MM.1S (cell line): ENCODE measurements at regions not wholly inside any gene's neighbourhood (a gene's known extent, or its start where the extent isn't known, plus 50 kb on each side); places are given as distances from the start of the nearest gene placed in this dataset.

Experiments used
- EZH2 ChIP-seq: fragments of 300-600 bp; sonication (generic); optimal IDR thresholded peaks from 2 replicates; pipeline ENCODE3; 2017; ENCODE audit warnings: low read depth, mild to moderate bottlenecking, antibody characterized with exemption, low read length, mixed read lengths
- TF ChIP-seq, protein P1 (sequence below): fragments of 300-600 bp; sonication (generic); IDR thresholded peaks from 2 replicates; pipeline ENCODE4 v1.5.1; 2016; ENCODE audit warnings: antibody characterized with exemption, low read length, mixed read lengths

DNA sequence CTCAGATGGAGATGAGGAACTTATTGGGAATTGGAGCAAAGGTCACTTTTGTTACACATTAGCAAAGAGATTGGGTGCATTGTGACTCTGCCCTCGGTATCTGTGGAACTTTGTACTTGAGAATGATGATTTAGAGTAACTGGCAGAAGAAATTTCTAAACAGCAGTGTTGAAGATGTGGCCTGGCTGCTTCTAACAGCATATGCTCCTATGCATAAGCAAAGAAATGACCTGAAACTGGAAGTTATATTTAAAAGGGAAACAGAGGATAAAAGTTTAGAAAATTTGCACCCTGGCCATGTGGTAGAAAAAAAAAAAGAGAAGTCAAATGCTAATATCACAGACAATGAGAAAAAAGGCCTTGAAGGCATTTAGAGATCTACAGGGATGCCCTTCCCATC lies 256.8 kb upstream of the ZC3H15 start:
- TF ChIP-seq, protein P1, sequence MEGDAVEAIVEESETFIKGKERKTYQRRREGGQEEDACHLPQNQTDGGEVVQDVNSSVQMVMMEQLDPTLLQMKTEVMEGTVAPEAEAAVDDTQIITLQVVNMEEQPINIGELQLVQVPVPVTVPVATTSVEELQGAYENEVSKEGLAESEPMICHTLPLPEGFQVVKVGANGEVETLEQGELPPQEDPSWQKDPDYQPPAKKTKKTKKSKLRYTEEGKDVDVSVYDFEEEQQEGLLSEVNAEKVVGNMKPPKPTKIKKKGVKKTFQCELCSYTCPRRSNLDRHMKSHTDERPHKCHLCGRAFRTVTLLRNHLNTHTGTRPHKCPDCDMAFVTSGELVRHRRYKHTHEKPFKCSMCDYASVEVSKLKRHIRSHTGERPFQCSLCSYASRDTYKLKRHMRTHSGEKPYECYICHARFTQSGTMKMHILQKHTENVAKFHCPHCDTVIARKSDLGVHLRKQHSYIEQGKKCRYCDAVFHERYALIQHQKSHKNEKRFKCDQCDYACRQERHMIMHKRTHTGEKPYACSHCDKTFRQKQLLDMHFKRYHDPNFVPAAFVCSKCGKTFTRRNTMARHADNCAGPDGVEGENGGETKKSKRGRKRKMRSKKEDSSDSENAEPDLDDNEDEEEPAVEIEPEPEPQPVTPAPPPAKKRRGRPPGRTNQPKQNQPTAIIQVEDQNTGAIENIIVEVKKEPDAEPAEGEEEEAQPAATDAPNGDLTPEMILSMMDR: no peak
- TF ChIP-seq EZH2: no peak
